Islet precursor cell (in vitro differentiated cells): ENCODE measurements at regions not wholly inside any gene's neighbourhood (a gene's known extent, or its start where the extent isn't known, plus 50 kb on each side); places are given as distances from the start of the nearest gene placed in this dataset.

Source experiments
- DNase-seq: peaks from one replicate; pipeline ENCODE4 v3.0.0-alpha.2; 2018

DNA sequence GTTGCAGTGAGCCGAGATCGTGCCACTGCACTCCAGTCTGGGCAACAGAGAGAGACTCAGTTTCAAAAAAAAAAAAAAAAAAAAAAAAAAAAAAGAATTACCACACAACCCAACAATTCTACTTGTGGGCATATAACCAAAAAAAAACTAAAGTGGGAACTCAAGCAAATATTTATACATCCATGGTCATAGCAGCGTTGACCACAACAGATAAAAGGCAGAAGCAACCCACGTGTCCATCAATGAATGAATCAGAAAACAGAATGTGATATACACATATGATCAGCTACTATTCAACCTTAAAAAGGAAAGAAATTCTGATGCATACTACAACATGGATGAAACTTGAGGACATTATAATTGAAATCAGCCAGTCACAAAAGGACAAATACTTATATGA lies 179.3 kb upstream of the NEBL start:
- no peak for DNase-seq

DNA sequence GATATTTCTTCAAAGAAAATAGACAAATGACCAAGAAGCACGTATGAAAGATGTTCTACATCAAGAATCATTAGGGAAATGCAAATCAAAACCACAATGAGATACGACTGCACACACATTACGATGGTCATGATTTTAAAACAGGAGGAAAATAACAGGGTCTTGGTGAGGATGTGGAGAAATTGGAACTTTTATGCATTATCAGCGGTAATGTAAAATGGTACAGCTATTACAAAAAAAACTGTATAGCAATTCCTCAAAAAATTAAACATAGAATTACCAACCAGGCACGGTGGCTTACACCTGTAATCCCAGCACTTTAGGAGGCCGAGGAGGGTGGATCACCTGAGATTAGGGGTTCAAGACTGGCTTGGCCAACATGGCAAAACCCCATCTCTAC lies 178.8 kb upstream of the NEBL start:
- DNase-seq = no peak

DNA sequence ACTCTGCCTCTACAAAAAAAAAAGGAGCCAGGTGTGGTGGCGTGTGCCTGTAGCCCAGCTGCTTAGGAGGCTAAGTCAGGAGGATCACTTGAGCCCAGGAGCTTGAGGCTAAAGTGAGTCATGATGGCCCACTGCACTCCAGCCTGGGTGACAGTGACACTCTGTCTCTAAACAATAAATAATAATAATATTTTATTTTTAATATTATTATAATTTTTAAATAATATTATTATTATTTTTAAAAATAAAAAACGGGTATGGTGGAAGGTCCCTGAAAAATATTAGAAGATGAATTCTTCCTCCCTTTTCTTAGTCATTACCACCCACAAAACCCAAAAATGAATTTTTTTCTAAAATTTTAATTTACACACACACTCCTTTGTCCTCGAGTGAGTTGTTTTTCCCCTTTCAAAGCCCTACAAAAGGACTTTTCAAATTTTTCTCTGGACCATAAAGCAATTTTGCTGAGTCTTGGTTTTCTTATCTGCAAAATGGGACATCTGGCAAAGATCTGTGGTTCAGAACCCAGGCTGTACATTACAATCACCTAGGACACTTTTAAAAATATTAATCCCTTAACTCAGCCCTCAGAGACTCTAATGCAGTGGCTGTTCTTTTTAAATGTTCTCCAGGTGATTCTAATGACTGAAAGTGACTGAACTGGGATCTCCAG lies 174.0 kb upstream of the NEBL start:
- no peak for DNase-seq

DNA sequence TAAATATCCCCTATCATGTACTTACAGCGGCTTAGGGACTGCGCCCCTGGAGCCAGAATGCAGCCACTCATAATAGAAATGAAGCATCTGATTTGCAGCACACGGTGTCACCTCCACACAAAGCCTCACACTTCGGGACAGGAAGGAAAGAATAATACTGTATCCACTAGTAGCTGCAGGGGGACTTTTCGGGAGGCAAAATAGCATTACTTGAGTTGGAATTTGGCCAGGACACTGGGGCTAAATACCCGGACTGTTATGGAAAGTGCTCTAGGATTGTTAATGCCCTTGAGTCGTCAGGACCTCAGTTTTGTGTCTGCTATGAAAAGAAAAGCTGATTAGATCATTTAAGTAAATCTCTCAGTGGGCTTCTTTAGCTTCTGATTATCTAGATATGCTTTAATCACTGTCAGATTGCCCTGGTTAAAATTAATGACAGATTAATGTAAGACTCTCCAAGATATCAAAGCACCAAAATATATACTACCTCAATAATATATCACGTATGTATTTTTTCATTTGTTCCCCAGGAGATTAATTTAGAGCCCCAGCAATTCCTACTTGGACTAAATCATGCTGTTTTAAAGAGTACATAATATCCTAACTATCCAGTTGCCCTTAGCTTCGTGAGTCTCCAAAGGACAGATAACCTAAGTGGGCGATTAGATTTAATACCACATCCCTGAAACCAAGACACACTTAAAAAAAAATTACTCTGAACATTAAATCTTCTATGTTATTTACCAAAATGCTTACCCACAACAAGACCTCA lies 173.0 kb upstream of the NEBL start:
- DNase-seq = no peak

GRCh38 chr10:21069278-21069677 lies 172.2 kb upstream of the NEBL start:
- DNase-seq = no peak

DNA sequence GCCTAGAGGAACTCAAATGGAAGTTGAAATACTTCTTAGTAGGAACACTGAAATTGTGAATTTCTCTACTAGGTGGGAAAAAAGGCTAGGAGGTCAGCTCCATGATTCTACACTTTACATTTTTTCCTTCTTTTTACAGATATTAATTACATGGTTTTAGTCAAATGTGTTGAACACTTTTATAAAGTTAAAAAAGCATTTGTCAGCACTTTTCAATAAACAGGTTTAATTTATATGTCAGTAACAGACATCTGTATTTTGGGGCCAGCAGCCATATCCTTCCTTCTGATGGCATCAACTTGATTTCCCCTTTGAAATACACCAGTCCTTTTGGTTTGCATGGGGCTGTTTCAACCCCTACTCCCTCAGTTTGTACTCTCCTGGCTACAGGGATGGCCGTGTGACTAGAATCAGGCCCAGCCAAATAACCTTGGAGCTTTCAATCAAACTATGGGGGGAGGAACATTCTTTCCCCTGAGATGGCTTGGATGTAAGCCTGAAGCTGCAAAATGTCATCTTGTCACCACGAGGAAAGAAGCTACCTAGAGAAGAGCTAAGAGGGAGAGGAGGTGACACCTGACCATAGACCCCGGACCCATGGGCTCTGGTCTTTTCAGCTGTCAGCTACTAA lies 171.0 kb upstream of the NEBL start:
- no peak for DNase-seq

GRCh38 chr10:21065621-21066248 lies 168.6 kb upstream of the NEBL start:
- DNase-seq = no peak

DNA sequence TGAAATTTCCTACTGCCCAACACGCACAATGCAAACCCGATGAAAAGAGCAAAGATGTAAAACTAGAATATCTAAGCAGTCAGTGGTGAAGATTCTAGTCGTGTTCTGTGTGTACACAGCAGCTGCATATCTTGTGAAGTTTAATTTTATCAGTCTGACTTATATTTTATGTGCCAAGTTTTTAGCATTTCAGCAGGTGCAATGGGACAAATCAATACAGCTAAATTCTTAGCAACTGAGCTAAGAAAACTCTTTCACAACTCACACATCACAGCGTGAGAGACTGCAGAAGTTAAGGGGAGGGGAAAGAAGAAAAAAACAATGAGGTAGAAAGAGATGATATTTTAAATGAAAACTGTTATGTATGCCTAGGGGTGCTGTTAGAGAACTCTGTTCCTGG lies 164.9 kb upstream of the NEBL start:
- DNase-seq = no peak

GRCh38 chr10:21061184-21061583 lies 164.1 kb upstream of the NEBL start:
- no peak for DNase-seq

DNA sequence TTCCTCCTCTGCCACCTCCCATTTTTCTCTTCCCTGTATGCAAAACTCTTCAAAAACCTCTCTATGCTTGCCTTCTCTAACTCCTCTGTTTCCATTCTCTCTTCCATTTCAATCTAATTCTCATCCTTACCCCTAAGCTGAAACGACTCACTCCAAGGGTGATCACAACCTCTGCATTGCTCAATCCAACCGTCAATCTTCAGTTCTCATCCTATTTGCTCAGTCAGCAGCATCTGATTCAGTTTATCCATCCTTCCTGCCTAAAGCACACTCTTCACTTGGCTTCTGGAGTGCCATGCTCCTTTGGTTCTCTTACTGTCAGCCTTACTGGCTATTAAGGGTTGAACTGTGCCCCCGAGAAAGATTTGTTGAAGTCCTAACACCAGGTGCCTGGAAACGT lies 163.5 kb upstream of the NEBL start:
- no peak for DNase-seq

GRCh38 chr10:21057989-21058388 lies 160.9 kb upstream of the NEBL start:
- DNase-seq = no peak

DNA sequence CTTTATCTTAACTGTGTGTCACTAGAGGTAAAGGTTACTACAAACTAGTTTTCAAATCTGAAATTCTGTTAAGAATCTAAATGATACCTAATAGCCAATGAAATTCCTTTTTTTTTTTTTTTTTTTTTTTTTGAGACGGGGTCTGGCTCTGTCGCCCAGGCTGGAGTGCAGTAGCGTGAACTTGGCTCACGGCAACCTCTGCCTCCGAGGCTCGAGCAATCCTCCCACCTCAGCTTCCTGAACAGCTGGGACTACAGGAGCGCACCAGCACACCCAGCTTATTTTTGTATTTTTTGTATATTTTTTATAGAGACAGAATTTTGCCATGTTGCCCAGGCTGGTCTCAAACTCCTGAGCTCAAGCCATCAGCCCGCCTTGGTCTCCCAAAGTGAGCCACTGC lies 160.3 kb upstream of the NEBL start:
- no peak for DNase-seq

DNA sequence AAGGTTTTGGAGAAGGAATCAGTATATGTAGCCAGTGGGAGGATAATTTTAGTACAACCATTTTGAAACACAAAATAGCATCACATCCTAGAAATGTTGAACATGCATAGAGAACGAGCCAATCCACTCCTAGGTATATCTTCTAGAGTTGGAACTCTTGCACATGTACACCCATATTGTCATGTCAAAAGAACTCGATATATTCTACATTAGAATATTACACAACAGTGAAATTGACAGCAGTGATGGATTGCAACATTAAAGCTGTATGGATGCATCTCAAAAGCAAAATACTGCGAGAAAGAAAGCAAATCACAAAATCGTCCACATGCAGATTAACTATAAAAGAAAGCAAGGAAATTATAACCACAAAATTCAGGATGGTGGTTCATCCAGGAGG lies 159.3 kb upstream of the NEBL start:
- DNase-seq = no peak

- DNase-seq = no peak
Observed at GRCh38 chr10:21055339-21056135, 158.4 kb upstream of the NEBL start.

DNA sequence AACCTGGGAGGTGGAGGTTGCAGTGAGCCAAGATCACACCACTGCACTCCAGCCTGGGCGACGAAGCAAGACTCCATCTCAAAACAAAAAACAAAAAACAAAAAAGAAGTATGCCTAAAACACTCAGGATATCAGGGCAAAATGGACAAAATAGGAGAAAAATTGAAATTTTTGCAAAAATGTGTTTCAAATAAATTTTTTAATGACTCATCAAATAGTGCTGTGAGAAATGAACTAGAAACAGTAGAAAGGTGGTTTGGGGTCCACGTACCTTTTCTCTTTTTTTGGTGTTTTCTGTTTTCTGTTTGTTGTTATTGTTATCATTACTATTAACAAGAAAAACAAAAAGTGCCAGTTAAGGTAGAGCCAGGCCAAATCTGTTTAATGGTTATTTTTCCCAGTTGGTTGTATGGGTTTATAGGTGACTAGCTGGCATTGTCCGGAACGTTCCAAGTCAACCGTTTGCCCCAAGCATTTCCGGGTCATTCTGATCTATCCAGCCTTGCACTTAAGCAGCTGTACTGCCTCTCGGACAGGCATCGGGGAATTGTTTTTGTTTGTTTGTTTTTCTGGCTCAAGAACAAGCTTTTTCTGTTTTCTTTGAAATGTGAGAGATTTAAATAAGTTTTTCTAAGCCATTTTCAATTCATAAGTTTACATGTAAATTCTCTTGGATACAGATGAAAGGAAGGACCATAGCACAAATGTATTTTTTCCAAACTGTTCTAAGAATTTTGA lies 157.0 kb upstream of the NEBL start:
- DNase-seq = no peak

DNA sequence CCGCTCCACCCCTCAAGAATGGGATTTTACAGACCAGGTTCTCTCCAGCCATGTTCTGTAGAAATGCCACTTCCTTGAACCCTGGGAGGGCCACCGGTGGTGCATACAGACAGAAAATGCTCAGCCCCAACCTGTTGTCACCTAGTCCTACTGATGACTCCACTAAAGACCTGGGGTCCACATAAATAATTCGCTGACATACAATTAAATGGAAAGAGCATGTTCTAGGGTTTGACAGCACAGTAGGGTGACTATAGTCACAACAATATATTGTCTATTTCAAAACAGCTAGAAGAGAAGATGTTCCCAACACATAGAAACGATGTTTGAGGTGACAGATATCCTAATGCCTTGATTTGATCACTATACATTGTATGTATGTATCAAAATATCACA lies 155.6 kb upstream of the NEBL start:
- no peak for DNase-seq

- DNase-seq = no peak
Observed at GRCh38 chr10:21052072-21052708, 155.1 kb upstream of the NEBL start.

GRCh38 chr10:21049482-21049881 lies 152.4 kb upstream of the NEBL start:
- DNase-seq = no peak

GRCh38 chr10:21048068-21048467 lies 151.0 kb upstream of the NEBL start:
- peak; percentile 65 for DNase-seq

DNA sequence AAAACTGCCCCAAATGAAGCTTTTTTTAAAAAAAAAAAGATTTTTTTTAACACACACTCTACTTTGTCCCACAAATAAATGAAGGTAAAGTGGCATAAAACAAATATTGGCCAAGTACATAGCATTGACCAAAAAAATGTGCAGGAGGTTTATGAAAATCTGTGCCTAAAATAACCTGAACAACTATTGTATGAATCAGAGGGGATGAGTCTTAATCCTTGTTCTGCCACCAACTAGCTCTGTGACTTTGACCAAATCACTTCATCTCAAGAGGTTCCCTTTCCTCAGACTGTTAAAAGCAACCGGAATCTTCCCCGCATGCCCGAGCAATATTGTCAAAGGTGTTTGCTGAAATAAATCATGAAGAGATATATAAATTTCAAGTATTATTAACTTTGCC lies 150.4 kb upstream of the NEBL start:
- DNase-seq = no peak

GRCh38 chr10:21047096-21047495 lies 150.0 kb upstream of the NEBL start:
- no peak for DNase-seq

DNA sequence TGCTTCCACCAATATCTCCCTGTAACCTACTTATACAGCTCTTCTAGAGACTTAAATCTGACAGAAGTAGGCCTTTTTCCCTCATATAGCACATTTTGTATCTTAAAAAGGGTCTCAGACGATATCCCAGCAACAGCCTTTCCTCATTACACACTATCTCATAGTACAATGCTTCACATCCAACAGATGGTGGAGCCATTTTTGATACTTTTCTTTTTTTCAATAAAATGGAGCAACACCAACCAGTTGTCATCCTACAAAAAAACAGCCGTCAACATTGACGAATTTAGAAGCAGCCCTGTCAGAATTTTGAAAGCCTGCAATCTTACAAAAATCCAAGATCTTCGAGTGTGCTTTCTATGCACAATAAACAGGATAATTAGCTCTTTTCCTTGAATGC lies 145.9 kb upstream of the NEBL start:
- no peak for DNase-seq
